H9 (cell line): ENCODE measurements at regions not wholly inside any gene's neighbourhood (a gene's known extent, or its start where the extent isn't known, plus 50 kb on each side); places are given as distances from the start of the nearest gene placed in this dataset.

Experiments
- DNase-seq: peaks from one replicate; pipeline ENCODE4 v3.0.0-alpha.2; 2017
- H2AFZ ChIP-seq: one replicate; pipeline ENCODE4 v1.6.1; 2013; ENCODE audit warnings: mild to moderate bottlenecking, low read length, control low read depth, moderate library complexity
- H2AK5ac ChIP-seq: 2 replicates; pipeline ENCODE4 v1.6.1; 2013; ENCODE audit warnings: low read length, control low read depth, mixed read lengths; ENCODE audit not compliant: insufficient read length
- H2BK120ac ChIP-seq: one replicate; pipeline ENCODE4 v1.6.1; 2013; ENCODE audit warnings: low read depth, mild to moderate bottlenecking, low read length, control low read depth, inconsistent platforms; ENCODE audit not compliant: poor library complexity, severe bottlenecking
- H2BK12ac ChIP-seq: 2 replicates; pipeline ENCODE4 v1.6.1; 2013; ENCODE audit warnings: low read length, control low read depth, mixed read lengths, low read depth; ENCODE audit not compliant: insufficient read length
- H2BK15ac ChIP-seq: 2 replicates; pipeline ENCODE4 v1.6.1; 2013; ENCODE audit warnings: low read depth, low read length, control low read depth
- H2BK20ac ChIP-seq: one replicate; pipeline ENCODE4 v1.6.1; 2013; ENCODE audit warnings: low read depth, mild to moderate bottlenecking, low read length, control low read depth, inconsistent platforms; ENCODE audit not compliant: poor library complexity, severe bottlenecking
- H2BK5ac ChIP-seq: 2 replicates; pipeline ENCODE4 v1.6.1; 2013; ENCODE audit warnings: low read length, control low read depth, mixed read lengths; ENCODE audit not compliant: insufficient read length
- H3K14ac ChIP-seq: 2 replicates; pipeline ENCODE4 v1.6.1; 2013; ENCODE audit warnings: low read length, control low read depth; ENCODE audit not compliant: insufficient read depth
- H3K18ac ChIP-seq: 2 replicates; pipeline ENCODE4 v1.6.1; 2013; ENCODE audit warnings: low read depth, mild to moderate bottlenecking, mixed read lengths, low read length, control low read depth; ENCODE audit not compliant: insufficient read length
- H3K23ac ChIP-seq: 2 replicates; pipeline ENCODE4 v1.6.1; 2013; ENCODE audit warnings: low read length, control low read depth, mixed read lengths, low read depth; ENCODE audit not compliant: insufficient read length
- H3K23me2 ChIP-seq: 2 replicates; pipeline ENCODE4 v1.6.1; 2013; ENCODE audit warnings: low read depth, mild to moderate bottlenecking, mixed read lengths, low read length, control low read depth; ENCODE audit not compliant: insufficient read length, poor library complexity, severe bottlenecking
- H3K27ac ChIP-seq: 2 replicates; pipeline ENCODE4 v1.5.1; 2013; ENCODE audit warnings: low read length, control low read depth, mixed read lengths, low read depth; ENCODE audit not compliant: insufficient read length
- H3K27me3 ChIP-seq: 2 replicates; pipeline ENCODE4 v1.6.1; 2013; ENCODE audit warnings: low read length, control low read depth, inconsistent platforms; ENCODE audit not compliant: insufficient read depth
- H3K4ac ChIP-seq: 2 replicates; pipeline ENCODE4 v1.6.1; 2013; ENCODE audit warnings: low read depth, mild to moderate bottlenecking, control low read depth, inconsistent platforms, low read length, moderate library complexity
- H3K4me1 ChIP-seq: 2 replicates; pipeline ENCODE4 v1.6.1; 2013; ENCODE audit warnings: low read length, control low read depth, inconsistent platforms; ENCODE audit not compliant: insufficient read depth
- H3K4me2 ChIP-seq: 2 replicates; pipeline ENCODE4 v1.6.1; 2013; ENCODE audit warnings: low read length, control low read depth, mixed read lengths; ENCODE audit not compliant: insufficient read length, insufficient read depth
- H3K56ac ChIP-seq: 2 replicates; pipeline ENCODE4 v1.6.1; 2013; ENCODE audit warnings: low read depth, mild to moderate bottlenecking, mixed read lengths, low read length, control low read depth; ENCODE audit not compliant: insufficient read length
- H3K79me1 ChIP-seq: 2 replicates; pipeline ENCODE4 v1.6.1; 2013; ENCODE audit warnings: low read depth, mild to moderate bottlenecking, moderate library complexity, low read length, control low read depth, inconsistent platforms; ENCODE audit not compliant: insufficient read depth, poor library complexity, severe bottlenecking
- H3K79me2 ChIP-seq: 2 replicates; pipeline ENCODE4 v1.6.1; 2013; ENCODE audit warnings: low read length, control low read depth, inconsistent platforms; ENCODE audit not compliant: insufficient read depth
- H3K9ac ChIP-seq: 2 replicates; pipeline ENCODE4 v1.6.1; 2013; ENCODE audit warnings: low read length, control low read depth, mixed read lengths; ENCODE audit not compliant: insufficient read length; ENCODE audit errors: extremely low read depth
- H3K9me3 ChIP-seq: one replicate; pipeline ENCODE4 v1.6.1; 2013; ENCODE audit warnings: low read depth, low read length, inconsistent platforms; ENCODE audit not compliant: control insufficient read depth
- H3T11ph ChIP-seq: one replicate; pipeline ENCODE4 v1.6.1; 2013; ENCODE audit warnings: mild to moderate bottlenecking, low read length, control low read depth, inconsistent platforms
- H4K20me1 ChIP-seq: one replicate; pipeline ENCODE4 v1.6.1; 2013; ENCODE audit not compliant: control insufficient read depth, insufficient read length, insufficient read depth
- H4K5ac ChIP-seq: 2 replicates; pipeline ENCODE4 v1.6.1; 2013; ENCODE audit warnings: low read depth, mild to moderate bottlenecking, mixed read lengths, low read length, control low read depth; ENCODE audit not compliant: insufficient read length
- H4K8ac ChIP-seq: replicated peaks from 2 replicates; pipeline ENCODE4 v1.6.1; 2013; ENCODE audit warnings: low read length, control low read depth, mixed read lengths, low read depth; ENCODE audit not compliant: insufficient read length
- H4K91ac ChIP-seq: 2 replicates; pipeline ENCODE4 v1.6.1; 2013; ENCODE audit warnings: low read depth, mild to moderate bottlenecking, moderate library complexity, mixed read lengths, low read length, control low read depth; ENCODE audit not compliant: insufficient read length
- H3K27ac Mint-ChIP-seq, 3 experiments: 2 replicates in 2 of 3; 3 replicates in 1 of 3; pipeline ENCODE4 v1.8.0; 2020 to 2021; ENCODE audit warnings: mixed read lengths in 3 of 3, mild to moderate bottlenecking in 1 of 3, moderate library complexity in 1 of 3
- H3K27me3 Mint-ChIP-seq: 2 replicates; pipeline ENCODE4 v1.8.0; 2021; ENCODE audit warnings: low read depth, mild to moderate bottlenecking, moderate library complexity, mixed read lengths
- H3K36me3 Mint-ChIP-seq, 3 experiments: 2 replicates in 2 of 3; 3 replicates in 1 of 3; pipeline ENCODE4 v1.8.0; 2020 to 2021; ENCODE audit warnings: low read depth in 3 of 3, mixed read lengths in 3 of 3; ENCODE audit not compliant: insufficient read depth in 1 of 3
- H3K4me1 Mint-ChIP-seq, 2 experiments: 2 replicates each; pipeline ENCODE4 v1.8.0; 2020; ENCODE audit warnings: mixed read lengths in 2 of 2
- H3K4me3 Mint-ChIP-seq, 2 experiments: 2 replicates in 1 of 2; 3 replicates in 1 of 2; pipeline ENCODE4 v1.8.0; 2020 to 2021; ENCODE audit warnings: mild to moderate bottlenecking in 2 of 2, mixed read lengths in 2 of 2, moderate library complexity in 1 of 2
- H3K9me3 Mint-ChIP-seq, 2 experiments: 2 replicates in 1 of 2; 3 replicates in 1 of 2; pipeline ENCODE4 v1.8.0; 2020; ENCODE audit warnings: mild to moderate bottlenecking in 2 of 2, mixed read lengths in 2 of 2, moderate library complexity in 1 of 2
- TF ChIP-seq, protein P1 (sequence below): fragments of 200-600 bp; sonication (generic); conservative IDR thresholded peaks from 3 replicates; pipeline ENCODE4 v1.8.0; 2021; ENCODE audit warnings: antibody characterized with exemption, mild to moderate bottlenecking

- no peak overlapping the region for H2BK20ac ChIP-seq
- Mint-ChIP-seq H3K27me3 (no peaks in the 10 kb centered on the region; the same call in 1 of the 2 replicates), H3K36me3 (no peaks in the 10 kb centered on the region), H3K4me3 (no peak overlapping the region), H3K9me3 (peaks cover 2 to 3% of the 10 kb centered on the region in 2 experiments; a peak in 2 of 5 replicates), H3K27ac (no peak overlapping the region), H3K4me1 (peaks cover 0 to 4% of the 10 kb centered on the region in 2 experiments; a peak in 2 of 4 replicates)
- no peak overlapping the region for H2BK120ac ChIP-seq
- H4K20me1 ChIP-seq, result no peaks in the 10 kb centered on the region
- no peak overlapping the region for H2BK5ac ChIP-seq
- no peak overlapping the region for H2BK12ac ChIP-seq
- no peaks in the 10 kb centered on the region for H3K79me1 ChIP-seq
- H2AFZ ChIP-seq, result no peak overlapping the region
- no peak overlapping the region for H2AK5ac ChIP-seq
- no peak overlapping the region for H3K4me2 ChIP-seq
- H3K23me2 ChIP-seq, result no peaks in the 10 kb centered on the region
- TF ChIP-seq, protein P1, sequence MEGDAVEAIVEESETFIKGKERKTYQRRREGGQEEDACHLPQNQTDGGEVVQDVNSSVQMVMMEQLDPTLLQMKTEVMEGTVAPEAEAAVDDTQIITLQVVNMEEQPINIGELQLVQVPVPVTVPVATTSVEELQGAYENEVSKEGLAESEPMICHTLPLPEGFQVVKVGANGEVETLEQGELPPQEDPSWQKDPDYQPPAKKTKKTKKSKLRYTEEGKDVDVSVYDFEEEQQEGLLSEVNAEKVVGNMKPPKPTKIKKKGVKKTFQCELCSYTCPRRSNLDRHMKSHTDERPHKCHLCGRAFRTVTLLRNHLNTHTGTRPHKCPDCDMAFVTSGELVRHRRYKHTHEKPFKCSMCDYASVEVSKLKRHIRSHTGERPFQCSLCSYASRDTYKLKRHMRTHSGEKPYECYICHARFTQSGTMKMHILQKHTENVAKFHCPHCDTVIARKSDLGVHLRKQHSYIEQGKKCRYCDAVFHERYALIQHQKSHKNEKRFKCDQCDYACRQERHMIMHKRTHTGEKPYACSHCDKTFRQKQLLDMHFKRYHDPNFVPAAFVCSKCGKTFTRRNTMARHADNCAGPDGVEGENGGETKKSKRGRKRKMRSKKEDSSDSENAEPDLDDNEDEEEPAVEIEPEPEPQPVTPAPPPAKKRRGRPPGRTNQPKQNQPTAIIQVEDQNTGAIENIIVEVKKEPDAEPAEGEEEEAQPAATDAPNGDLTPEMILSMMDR, result no peak
- H3K23ac ChIP-seq, result no peak overlapping the region
- no peak overlapping the region for H2BK15ac ChIP-seq
- H3T11ph ChIP-seq, result no peak overlapping the region
- H3K18ac ChIP-seq, result no peak overlapping the region
- no peaks in the 10 kb centered on the region for H3K27me3 ChIP-seq
- H3K9ac ChIP-seq, result no peak overlapping the region
- H3K4ac ChIP-seq, result no peak overlapping the region
- DNase-seq, result no peak
- H3K14ac ChIP-seq, result no peak overlapping the region
- no peak overlapping the region for H4K5ac ChIP-seq
- H3K56ac ChIP-seq, result no peak overlapping the region
- no peak overlapping the region for H4K91ac ChIP-seq
- H3K4me1 ChIP-seq, result no peaks in the 10 kb centered on the region; the same call in 1 of the 2 replicates
- no peak overlapping the region for H3K27ac ChIP-seq
- H3K79me2 ChIP-seq, result no peaks in the 10 kb centered on the region
- no peak overlapping the region for H4K8ac ChIP-seq
- no peaks in the 10 kb centered on the region for H3K9me3 ChIP-seq
Observed at GRCh38 chr3:30201715-30202114, 404.7 kb upstream of the TGFBR2 start.
